Hepatic stellate cell (primary cell): ENCODE measurements at regions not wholly inside any gene's neighbourhood (a gene's known extent, or its start where the extent isn't known, plus 50 kb on each side); places are given as distances from the start of the nearest gene placed in this dataset.
"Not testable (repeated sequence)": the region's sequence is repeated elsewhere in the genome, so short reads cannot be mapped to it uniquely, and the experiment has no call there.

Experiments
- DNase-seq: peaks from one replicate; pipeline ENCODE4 v3.0.0; 2011; ENCODE audit warnings: low spot score

DNA sequence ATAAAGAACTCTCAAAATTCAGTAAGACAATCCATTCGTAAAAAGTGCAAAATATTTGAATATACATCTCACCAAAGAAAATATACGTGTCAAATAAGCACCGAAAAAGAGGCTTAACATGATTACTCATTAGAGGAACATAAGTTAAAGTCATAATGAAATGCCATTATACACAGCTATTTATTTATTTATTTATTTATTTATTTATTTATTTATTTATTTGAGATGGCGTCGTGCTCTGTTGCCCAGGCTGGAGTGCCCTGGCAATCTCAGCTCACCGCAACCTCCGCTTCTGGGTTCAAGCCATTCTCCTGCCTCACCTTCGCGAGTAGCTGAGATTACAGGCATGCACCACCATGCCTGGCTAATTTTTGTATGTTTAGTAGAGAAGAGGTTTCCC is 203.6 kb upstream of the UBASH3B start:
- DNase-seq: no peak

DNA sequence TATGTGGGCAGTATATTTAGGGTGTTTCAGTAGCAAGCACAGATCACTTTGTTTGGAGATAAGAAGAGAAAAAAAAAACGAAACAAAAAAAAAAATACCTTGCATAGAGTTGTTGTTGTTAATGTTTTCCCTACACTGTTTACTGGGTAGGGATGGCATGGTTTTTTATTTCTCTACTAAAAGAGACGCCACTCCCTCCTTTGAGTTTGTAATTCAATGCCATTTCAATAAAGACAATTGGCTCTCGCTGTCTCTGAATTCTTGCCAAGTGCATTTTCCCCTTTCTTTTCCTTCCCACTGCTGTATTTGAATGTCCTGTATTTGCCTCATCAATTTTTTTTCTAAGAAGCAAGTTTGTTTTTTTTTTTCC is 213.9 kb upstream of the UBASH3B start:
- DNase-seq: no peak

DNA sequence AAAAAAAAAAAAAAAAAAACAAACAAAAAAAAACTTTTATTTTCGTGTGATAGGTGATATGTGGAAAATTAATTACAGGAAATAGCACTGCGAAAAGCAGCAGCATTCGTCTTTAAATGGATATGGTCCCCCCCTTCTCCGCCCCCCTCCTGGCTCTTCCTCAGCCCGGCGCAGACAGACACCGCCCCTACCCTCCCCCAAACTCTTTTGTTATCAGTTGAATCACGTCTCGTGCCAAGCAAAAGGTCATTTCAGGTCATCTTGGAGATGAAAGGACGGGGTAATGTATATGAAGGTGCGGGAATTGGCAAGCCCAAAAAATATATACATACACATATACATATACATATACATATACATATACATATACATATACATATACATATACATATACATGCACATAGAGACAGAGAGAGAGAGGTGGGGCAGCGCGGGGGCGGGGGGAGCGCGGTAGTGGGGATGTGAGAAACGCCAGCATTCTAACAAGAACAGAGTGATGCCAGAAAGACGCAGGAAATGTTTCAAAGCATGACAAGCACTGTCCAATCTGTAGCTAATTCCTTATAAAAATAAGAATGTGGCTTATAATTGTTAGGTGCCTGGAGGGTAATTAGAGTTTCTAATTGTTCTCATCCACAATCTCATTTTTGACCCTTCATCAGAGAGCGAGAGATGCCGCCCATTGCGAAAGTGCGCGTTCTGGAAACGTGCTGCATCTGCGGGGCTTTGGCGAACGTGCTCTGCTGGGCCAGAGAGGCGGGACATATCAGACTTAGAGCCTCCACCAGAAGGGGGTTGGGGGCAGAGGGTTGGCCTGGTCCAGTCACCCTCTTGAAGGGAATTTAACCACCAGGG is 214.5 kb upstream of the UBASH3B start:
- DNase-seq: peak; percentile 9

DNA sequence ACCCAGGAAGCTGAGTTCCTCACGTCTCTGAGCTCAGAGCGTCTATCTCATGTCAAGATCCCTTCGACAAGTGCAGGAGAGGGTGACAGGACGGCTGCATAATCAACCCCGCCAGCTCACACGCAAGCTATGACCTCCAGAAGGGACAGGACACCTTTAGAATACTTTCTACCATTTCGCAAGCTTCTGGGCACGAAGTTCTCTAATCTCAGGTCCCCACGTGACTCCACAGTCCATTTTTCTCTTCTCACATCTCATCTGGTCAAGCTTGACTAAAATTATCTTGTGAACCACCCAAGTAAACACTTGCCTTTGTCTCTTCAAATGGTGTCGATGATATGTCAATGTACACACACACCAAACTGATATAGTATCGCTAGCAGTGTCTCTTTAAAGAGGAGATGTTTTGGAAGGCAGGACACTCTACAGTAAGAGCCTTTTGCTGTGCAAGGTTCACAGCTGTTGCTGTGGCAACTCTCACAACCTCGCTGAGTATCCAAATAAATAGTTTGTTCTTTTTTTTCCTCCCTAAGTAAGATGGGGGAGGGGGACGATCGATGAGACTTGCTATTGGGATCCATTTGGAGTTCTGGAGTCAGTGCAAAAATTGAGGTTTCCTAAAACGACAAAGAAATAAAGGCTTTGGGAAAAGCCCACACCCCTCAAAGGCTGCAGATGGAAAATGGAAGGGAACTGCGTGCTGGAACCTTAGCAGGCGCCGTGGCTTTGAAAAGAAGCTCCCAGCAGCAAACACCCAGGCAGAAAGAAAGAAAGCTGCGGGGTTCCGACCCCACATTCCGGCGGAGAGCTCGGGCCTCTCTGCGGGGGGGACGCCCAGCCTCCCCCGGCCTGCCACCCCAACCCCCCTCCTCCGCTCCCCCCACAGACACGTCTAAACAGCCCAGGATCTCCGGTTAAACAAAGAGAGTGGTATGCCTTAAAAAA is 215.4 kb upstream of the UBASH3B start:
- DNase-seq: peak; percentile 40

DNA sequence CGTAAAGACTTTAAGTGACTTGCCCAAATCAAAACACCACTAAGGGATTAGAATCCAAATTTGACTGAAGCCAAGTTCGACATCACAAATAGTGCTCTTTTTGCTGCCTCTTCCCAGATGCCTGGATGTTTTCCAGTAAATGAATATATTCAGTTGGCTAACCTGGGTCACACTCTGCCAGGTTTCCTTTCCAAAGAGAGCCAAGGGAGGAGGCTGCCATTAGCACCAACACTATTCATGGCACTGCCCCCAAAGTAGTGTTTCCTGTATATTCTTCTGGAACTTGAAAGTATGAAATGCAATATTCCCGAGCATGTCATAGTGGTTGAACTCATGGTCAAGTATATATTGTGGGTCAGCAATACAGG is 219.3 kb upstream of the UBASH3B start:
- no peak for DNase-seq

DNA sequence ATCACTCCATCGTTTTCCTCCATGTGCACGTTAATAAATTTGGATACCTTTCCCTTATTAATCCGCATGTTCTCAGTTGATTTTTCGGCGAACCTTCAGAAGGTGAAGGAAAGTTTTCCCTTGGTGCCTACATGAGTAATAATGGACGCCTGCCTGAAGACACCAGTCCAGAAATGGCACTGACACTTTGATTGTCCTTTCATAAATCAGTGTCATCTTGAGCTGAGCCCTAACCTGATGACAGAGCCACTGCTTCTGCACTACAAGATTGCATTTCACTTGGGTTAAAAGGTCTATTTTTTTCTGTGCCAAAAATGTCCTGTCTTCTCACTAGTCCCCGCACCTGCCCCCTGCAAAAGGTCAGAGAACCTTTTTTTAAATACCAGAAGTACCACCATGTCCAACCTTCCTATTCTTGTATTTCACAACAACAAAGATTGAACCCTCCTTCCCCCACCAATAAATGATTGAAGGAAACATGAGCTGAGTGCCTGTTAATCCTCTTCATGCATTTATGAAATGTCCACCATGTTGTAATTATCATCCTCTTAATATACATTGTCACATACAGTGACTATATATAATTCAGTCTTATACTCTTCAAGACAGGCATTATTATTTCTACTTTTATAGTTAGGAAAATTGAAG is 219.9 kb upstream of the UBASH3B start:
- DNase-seq: no peak

DNA sequence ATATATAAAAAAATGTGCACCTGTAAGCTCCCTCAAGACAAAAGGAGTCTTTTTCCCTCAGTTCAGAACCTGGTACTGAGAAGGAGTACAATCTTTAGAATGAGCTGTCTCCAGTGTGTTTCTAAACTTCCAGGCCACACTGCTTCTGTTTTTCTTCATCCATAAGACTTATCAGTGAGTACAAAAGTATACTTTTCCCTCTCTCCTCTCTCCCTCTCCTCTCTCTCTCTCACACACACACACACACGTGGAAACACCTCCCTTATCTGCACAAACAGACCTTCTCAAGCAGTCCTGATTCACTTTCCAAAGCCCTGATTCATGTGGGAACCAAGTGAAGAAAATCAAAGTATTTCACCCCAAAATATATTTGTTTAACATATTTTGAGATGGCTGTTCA is 220.7 kb upstream of the UBASH3B start:
- DNase-seq: no peak

DNA sequence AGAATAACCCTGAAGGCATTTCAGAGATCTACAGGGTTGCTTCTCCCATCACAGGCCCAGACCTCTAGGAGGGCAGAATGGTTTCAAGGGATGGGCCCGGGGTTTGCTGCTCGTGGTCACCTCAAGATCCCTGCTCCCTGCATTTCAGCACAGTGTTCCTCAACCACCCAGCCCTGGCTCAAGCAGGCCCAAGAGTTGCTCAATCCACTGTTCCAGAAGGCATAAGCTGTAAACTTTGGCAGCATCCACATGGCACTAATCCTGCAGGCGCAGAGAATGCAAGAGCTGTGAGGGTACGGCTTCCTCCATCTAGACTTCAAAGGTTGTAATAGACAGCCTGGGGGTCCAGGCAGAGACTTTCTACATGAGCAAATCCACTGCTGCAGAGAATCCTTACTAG is 225.0 kb upstream of the UBASH3B start:
- no peak for DNase-seq

DNA sequence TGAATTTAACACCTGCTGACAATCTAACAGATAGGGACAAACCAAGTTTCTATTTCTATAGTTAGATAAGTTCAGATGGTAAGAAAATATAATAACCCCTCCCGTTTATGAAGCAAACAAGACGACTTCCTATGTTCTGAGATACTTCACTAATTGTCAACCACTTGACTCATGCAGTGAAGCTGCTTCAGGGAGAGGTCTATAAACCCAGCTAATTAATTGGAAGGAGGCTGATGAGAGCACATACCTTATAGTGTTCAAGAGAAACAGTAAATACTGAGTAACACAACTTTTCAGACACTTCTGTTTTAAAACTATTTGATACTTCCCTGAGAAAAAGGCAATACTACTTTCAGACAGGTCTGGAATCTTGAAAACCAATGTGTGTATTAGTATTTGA is 229.4 kb upstream of the UBASH3B start:
- DNase-seq: no peak

DNA sequence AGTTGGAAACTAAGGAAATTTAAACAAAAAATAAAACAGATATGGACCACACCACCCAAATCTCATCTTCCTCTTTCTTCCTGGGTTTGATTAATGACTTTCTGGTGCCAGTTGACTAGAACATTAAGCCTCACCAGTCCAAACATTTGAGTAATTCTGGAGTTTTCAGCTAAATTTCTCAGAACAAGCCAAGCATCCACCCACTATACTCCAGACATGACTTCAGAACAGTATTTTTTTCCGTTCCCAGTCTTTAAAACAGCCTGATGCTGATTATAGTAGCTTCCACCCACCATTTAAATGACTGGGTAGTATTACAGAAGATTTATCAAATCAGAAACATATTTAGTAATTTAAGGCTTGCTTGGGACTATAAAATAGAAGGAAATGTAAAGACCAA is 230.9 kb upstream of the UBASH3B start:
- no peak for DNase-seq

DNA sequence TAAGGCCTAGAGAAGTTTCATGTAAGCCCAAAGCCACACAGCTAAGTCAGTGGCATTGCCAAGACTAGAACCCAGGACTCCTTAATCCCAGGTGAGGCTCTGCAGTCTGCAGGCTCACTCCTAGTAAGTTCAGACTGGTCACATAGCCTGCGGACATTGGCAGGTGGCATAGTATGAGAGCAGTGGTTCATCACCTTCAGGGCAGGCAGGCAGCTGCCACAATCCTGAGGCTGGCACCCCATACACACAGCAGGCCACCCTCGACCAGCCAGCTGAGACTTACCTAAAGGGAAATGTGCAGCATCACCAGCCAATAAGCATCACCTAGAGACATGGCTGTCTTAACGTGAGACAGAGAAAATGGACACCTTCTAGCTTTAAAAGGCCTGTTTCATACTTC is 231.6 kb upstream of the UBASH3B start:
- no peak for DNase-seq

DNA sequence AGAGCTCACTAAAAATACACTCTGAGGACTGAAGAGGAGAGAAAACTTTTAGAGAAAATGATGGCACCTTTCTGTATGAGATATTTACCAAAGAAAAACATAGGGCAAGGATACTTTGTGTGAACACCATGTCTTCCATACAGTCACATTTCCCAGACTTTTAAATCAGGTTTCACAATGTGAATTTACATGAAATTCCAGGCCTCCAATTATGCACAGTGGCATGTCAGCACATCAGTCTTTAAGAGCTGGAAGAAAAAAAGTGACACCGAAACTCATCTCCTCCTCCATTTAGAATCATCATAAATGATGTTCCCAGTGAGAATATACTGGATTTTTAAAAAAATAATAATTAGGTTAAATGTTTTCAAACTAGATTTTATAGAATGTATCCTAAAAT is 232.2 kb upstream of the UBASH3B start:
- no peak for DNase-seq

DNA sequence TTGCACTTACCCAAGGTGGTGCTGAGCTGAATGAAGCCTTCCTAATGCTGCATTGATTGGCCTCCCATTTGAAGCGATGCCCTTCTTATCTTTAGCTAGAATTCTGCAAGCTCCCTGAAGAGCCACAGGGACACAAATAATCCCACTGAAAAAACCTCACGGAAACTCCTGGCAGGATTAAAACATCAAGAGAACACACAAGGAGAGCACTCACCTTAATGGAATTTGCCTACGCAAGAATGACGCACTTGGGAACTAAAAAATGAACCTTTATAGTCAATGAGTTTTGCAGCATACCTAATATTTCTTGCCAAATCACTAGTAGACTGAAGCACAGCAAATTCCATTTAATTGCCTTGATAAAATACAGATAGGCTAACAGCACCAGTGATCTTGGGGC is 232.8 kb upstream of the UBASH3B start:
- no peak for DNase-seq

DNA sequence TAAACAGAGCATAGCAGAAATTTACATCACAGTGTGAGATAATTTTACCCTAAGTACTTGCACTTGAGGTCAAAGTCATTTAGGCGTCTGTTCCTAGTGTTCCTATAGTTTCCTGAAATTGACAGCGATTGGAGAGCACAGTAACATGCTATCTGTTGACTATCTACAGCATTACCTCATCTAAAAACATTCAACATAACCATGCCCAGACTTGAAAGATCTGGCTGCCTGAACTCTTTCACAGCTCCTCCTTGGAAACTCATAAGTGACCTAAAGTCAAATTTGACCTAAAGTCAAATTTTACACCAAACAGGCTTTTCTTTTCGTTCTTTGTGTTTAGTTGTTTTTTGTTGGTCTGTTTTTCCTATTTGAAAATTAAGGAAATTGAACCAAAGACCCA is 233.8 kb upstream of the UBASH3B start:
- DNase-seq: no peak

DNA sequence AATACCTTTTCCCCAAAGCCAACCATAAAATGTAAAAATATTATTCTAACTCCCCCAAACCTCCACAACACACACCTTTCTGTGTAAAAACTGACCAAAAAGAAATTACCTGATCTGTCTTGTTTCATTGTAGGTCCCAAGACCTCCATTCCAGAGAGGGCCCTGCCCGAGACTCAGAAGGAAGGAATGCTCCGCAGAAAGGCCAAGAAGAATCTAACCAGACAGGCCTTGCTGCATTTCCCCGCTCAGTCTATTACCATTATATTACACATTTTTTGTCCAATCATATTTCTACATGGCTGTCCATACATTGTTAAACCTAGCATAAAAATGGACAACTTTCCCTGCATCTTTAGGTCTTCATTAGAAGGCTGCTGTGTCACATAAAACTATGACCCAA is 237.5 kb upstream of the UBASH3B start:
- no peak for DNase-seq

DNA sequence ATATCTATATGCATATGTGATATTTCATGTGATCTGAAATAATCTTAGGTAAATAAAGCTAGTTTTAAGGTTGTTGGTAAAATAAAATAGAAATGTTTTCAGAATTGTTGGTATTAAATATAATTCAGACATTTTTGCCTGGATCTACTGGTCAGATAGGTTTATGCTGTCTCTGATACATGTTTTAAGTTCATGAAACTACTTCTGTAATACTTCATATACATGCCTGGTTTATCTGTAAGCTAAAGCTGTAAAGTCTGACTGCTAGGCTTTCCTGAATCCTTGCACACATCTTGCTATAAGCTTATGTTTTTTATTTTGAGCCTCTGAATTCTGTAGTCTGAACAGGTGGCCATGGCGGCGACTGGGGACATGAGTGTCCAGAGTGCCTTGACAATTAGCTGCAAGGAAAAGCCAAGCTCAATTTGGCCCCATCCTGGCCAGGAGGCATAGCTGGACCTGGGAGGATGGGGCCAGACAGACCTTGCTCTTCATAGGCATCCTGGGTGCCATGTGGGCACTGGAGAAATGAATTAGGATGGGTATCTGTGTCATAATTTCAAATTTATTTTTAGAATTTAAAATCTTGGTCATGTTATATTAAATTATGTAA is 241.0 kb upstream of the UBASH3B start:
- no peak for DNase-seq

DNA sequence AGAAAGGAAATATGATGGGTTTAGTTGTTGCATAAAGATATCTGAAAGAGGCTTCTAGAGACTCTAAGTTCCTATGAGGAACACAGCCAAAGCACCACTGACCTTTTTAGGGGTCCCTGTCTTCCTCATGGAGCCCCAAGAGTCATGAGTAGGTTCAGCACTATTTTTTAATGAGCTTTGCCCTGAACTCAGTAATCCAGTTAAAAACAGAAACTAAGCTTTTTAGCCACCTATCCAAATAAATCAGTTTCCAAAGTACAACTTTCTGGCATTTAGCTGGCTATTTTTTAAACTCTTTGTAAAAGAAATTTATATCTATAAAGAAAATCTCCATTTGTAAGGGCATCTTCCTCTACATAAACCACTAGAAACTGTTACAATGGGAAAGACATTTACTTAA is 241.8 kb upstream of the UBASH3B start:
- no peak for DNase-seq

DNA sequence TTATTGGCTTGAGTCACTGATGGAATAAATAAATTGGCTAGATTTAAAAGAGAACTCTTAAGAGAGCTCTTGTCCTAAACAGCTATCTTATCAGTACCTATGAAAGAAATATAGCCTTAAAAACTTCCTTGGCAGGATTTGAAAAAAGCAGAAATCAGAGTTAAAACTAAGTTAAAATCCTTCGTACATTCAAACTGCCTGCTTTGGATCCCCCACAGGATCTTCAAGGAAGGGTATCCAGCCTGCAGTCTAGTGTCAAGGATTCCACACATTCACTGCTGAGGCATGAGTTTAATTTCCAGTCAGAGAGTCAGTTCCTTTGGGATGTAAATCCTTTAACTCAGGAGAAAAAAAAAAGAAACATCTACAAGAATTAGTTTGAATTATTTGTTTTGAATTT is 242.9 kb upstream of the UBASH3B start:
- DNase-seq: no peak

DNA sequence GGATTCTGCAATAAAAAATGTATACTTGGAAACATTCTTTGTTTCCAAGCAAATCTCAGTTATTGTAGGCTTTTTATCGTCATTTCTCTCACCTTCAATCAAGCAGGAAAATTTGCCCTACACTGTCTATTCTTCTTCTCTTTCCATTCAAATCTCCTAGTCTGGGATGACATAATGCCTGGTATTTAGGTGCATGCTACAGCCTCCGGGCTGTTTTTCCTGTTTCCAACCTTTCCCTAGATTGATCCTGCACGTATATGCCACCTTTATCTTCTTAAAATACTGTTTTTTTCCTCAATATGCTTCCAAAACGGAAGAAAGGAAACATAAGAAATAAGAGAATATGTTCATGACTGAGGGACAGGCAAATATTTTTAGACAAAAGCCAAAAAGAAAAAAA is 249.1 kb upstream of the UBASH3B start:
- no peak for DNase-seq

DNA sequence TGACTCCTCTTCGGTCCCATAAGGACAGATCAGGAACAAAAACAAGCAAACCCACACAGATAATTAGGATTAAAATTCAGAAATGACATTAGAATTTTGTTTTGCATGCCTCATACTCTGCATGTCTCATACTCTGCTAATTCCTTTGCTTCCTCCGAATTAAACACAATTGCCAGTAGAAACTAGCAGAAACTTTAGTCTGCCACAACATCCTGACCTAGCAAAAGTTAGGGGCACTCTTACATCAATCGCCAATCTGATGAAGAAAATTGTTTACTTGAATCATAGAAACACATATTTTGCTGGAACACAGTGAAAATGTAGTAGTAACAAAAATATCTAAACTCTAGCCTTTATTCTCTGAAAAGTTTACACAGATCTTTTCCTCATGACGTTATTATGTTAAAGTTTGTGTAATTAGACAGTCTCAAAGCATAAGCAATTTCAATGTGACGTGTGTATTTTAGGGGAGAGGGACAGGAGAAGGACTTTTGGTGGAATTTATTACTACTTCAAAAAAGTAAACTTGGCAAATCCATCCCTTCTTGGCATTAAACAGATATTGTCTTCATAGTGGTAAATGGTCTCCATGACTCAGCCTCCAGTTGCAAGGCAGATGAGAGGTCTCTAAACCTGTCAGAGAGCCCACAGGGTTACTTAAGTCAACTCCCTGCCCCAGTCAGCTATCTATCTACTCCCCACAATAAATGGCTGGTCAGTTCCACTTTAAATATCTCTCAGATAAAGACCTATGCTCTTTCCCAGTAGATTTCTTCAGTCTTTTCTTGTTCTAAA is 249.8 kb upstream of the UBASH3B start:
- no peak for DNase-seq

DNA sequence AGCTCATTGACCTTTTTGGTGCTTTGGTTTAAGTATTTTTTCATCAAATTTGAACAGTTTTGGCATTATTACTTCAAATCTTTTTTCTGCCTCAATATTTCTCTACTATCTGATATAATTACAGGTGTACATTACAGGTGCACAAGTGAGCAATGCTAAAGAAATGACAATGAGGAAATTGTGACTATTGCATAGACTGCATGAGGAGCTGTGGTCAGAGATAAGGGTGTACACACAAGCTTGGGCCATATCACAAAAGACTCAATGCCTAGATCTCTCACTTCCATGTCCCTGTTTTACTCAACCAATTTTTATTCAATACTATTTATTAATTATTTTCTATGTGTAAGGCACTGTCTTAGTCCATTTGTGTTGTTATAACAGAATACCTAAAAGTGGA is 251.0 kb upstream of the UBASH3B start:
- DNase-seq: no peak

DNA sequence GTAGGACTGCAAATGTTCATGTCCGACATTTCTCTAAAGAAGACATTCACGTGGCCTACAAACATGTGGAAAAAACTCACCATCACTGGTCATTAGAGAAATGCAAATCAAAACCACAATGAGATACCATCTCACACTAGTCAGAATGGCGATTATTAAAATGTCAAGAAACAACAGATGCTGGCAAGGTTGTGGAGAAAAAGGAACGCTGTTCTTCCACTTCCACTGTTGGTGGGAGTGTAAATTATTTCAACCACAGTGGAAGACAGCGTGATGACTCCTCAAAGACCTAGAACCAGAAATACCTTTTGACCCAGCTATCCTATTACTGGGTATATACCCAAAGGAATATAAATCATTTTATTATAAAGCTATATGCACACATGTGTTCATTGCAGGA is 253.9 kb upstream of the UBASH3B start:
- not testable (repeated sequence) for DNase-seq
